Mesenchymal stem cell (in vitro differentiated cells and primary cell): ENCODE measurements at regions not wholly inside any gene's neighbourhood (a gene's known extent, or its start where the extent isn't known, plus 50 kb on each side); places are given as distances from the start of the nearest gene placed in this dataset.
A peak's percentile ranks its signal among the peaks of the same experiment; 100 is the strongest.

Source experiments
- DNase-seq: peaks from one replicate; pipeline ENCODE4 v3.0.0-alpha.2; 2013
- H2AFZ ChIP-seq: one replicate; pipeline ENCODE4 v1.6.1; 2013; ENCODE audit warnings: low read depth, mild to moderate bottlenecking, control low read depth, inconsistent platforms, low read length, moderate library complexity
- H2AK5ac ChIP-seq: 2 replicates; pipeline ENCODE4 v1.6.1; 2013; ENCODE audit warnings: low read length, moderate library complexity, mild to moderate bottlenecking, inconsistent platforms; ENCODE audit not compliant: severe bottlenecking
- H2BK120ac ChIP-seq: one replicate; pipeline ENCODE4 v1.6.1; 2013; ENCODE audit warnings: low read depth, mild to moderate bottlenecking, inconsistent platforms, low read length, moderate library complexity
- H2BK12ac ChIP-seq, 2 experiments: one replicate each; pipeline ENCODE4 v1.6.1; 2013; ENCODE audit warnings: inconsistent platforms in 2 of 2, low read length in 2 of 2, mild to moderate bottlenecking in 2 of 2, moderate library complexity in 2 of 2, control low read depth in 1 of 2
- H2BK15ac ChIP-seq: one replicate; pipeline ENCODE4 v1.6.1; 2013; ENCODE audit warnings: mild to moderate bottlenecking, low read depth, inconsistent platforms; ENCODE audit not compliant: poor library complexity, severe bottlenecking
- H2BK5ac ChIP-seq: 2 replicates; pipeline ENCODE4 v1.6.1; 2013; ENCODE audit warnings: low read depth, mild to moderate bottlenecking, low read length, control low read depth, inconsistent platforms; ENCODE audit not compliant: poor library complexity, severe bottlenecking
- H3K14ac ChIP-seq, 2 experiments: one replicate each; pipeline ENCODE4 v1.6.1; 2013; ENCODE audit warnings: inconsistent platforms in 2 of 2, low read length in 2 of 2, control low read depth in 1 of 2, mild to moderate bottlenecking in 1 of 2, moderate library complexity in 1 of 2
- H3K18ac ChIP-seq, 2 experiments: one replicate each; pipeline ENCODE4 v1.6.1; 2013; ENCODE audit warnings: inconsistent platforms in 2 of 2, low read length in 2 of 2, control low read depth in 1 of 2, low read depth in 1 of 2, mild to moderate bottlenecking in 1 of 2
- H3K23ac ChIP-seq, 2 experiments: one replicate each; pipeline ENCODE4 v1.6.1; 2013; ENCODE audit warnings: inconsistent platforms in 2 of 2, low read length in 2 of 2, mild to moderate bottlenecking in 2 of 2, moderate library complexity in 2 of 2, control low read depth in 1 of 2
- H3K27ac ChIP-seq: 2 replicates; pipeline ENCODE4 v1.5.1; 2013; ENCODE audit warnings: mild to moderate bottlenecking, moderate library complexity, low read length, control low read depth, inconsistent platforms; ENCODE audit not compliant: poor library complexity, severe bottlenecking
- H3K27me3 ChIP-seq, 2 experiments: 2 replicates each; pipeline versions ENCODE4 v1.6.1 to v1.7.0; 2013; ENCODE audit warnings: low read length in 2 of 2, mild to moderate bottlenecking in 2 of 2, moderate library complexity in 2 of 2, control low read depth in 1 of 2, inconsistent platforms in 1 of 2; ENCODE audit not compliant: control insufficient read depth in 1 of 2, insufficient read depth in 1 of 2
- H3K36me3 ChIP-seq, 2 experiments: 2 replicates each; pipeline versions ENCODE4 v1.6.1 to v1.7.0; 2013; ENCODE audit warnings: low read length in 2 of 2, control low read depth in 1 of 2, inconsistent platforms in 1 of 2, low read depth in 1 of 2, mild to moderate bottlenecking in 1 of 2; ENCODE audit not compliant: insufficient read depth in 2 of 2, control insufficient read depth in 1 of 2
- H3K4ac ChIP-seq, 2 experiments: one replicate each; pipeline ENCODE4 v1.6.1; 2013; ENCODE audit warnings: inconsistent platforms in 2 of 2, low read length in 2 of 2, mild to moderate bottlenecking in 2 of 2, moderate library complexity in 2 of 2, control low read depth in 1 of 2, low read depth in 1 of 2
- H3K4me1 ChIP-seq: 2 replicates; pipeline ENCODE4 v1.6.1; 2013; ENCODE audit warnings: low read depth, low read length, control low read depth; ENCODE audit not compliant: control insufficient read depth, insufficient read depth
- H3K4me2 ChIP-seq: 2 replicates; pipeline ENCODE4 v1.6.1; 2013; ENCODE audit warnings: low read length, mild to moderate bottlenecking, inconsistent platforms; ENCODE audit not compliant: poor library complexity, severe bottlenecking
- H3K4me3 ChIP-seq, 2 experiments: 2 replicates each; pipeline versions ENCODE4 v1.5.1 to v1.7.0; 2013; ENCODE audit warnings: low read length in 2 of 2, mild to moderate bottlenecking in 2 of 2, control low read depth in 1 of 2, low read depth in 1 of 2; ENCODE audit not compliant: insufficient read depth in 1 of 2
- H3K79me1 ChIP-seq: replicated peaks from 2 replicates; pipeline ENCODE4 v1.6.1; 2013; ENCODE audit warnings: mild to moderate bottlenecking, control low read depth, low read length, inconsistent platforms; ENCODE audit not compliant: poor library complexity, severe bottlenecking
- H3K9ac ChIP-seq: 2 replicates; pipeline ENCODE4 v1.7.0; 2013; ENCODE audit warnings: mild to moderate bottlenecking, low read length, moderate library complexity
- H3K9me3 ChIP-seq: 2 replicates; pipeline ENCODE4 v1.7.0; 2013; ENCODE audit warnings: mild to moderate bottlenecking, low read length; ENCODE audit not compliant: control insufficient read depth
- H4K8ac ChIP-seq: one replicate; pipeline ENCODE4 v1.6.1; 2013; ENCODE audit warnings: inconsistent platforms, mild to moderate bottlenecking, low read length, moderate library complexity
- H4K91ac ChIP-seq: one replicate; pipeline ENCODE4 v1.6.1; 2013; ENCODE audit warnings: mild to moderate bottlenecking, low read length, inconsistent platforms
- WGBS: methylation state at CpG from one replicate; pipeline ENCODE4 v1.1.7; 2013; ENCODE audit warnings: mixed read lengths; 5-methylcytosine and 5-hydroxymethylcytosine counted together

- Histone ChIP-seq H2AFZ (no peak overlapping the region), H3K23ac (no peak overlapping the region), H3K9me3 (no peaks in the 10 kb centered on the region), H3K27me3 (peaks cover 32 to 48% of the 10 kb centered on the region in 2 experiments), H2AK5ac (no peak overlapping the region), H3K4me1 (peaks cover 2% of the 10 kb centered on the region), H3K18ac (no peak overlapping the region), H3K9ac (no peak overlapping the region), H2BK15ac (no peak overlapping the region), H3K27ac (no peak overlapping the region), H3K4ac (no peak overlapping the region), H2BK5ac (no peak overlapping the region), H3K36me3 (no peaks in the 10 kb centered on the region), H3K4me3 (no peak overlapping the region), H3K79me1 (no peaks in the 10 kb centered on the region), H3K14ac (no peak overlapping the region), H4K8ac (no peak overlapping the region), H2BK120ac (no peak overlapping the region), H2BK12ac (no peak overlapping the region), H3K4me2 (no peak overlapping the region), H4K91ac (no peak overlapping the region)
- WGBS: 67% methylated on average over 3 of the region's 3 CpGs
- no peak for DNase-seq
These were observed 149.8 kb upstream of the PCBD1 start for GRCh38 chr10:71038091-71038633.

DNA sequence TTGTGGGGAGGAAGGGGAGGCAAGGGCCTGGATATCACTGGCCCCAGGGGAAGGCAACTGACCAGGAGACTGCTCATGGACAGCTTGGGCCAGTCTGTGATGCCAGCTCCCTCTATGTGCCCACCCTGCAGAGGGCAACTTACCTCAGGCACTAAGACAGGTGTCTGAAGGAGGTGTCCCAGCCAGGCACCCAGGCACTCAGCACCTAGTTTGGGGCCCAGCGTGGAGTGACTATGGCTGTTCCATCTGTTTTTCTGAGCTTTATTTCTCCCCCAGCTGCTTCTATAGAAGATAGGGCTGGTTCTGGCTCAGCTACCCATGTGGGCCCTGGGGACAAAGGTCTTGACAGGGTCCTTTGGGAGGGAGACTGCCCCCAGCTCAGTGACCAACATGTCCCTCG, 150.6 kb upstream of the PCBD1 start:
- H3K14ac ChIP-seq: peak overlapping the region in 1 of 2 experiments; percentile 64
- no peak overlapping the region for H3K27ac ChIP-seq
- no peak overlapping the region for H2BK120ac ChIP-seq
- no peak overlapping the region for H3K18ac ChIP-seq
- no peak overlapping the region for H2BK15ac ChIP-seq
- no peaks in the 10 kb centered on the region for H3K79me1 ChIP-seq
- no peak overlapping the region for H3K4ac ChIP-seq
- H2BK5ac ChIP-seq: no peak overlapping the region
- 92% methylated on average over 2 of the region's 2 CpGs for WGBS
- H3K9ac ChIP-seq: no peak overlapping the region
- no peak overlapping the region for H4K91ac ChIP-seq
- H3K4me2 ChIP-seq: no peak overlapping the region
- no peak overlapping the region for H3K23ac ChIP-seq
- no peak overlapping the region for H3K4me3 ChIP-seq
- no peak overlapping the region for H2BK12ac ChIP-seq
- no peak overlapping the region for H2AFZ ChIP-seq
- H2AK5ac ChIP-seq: no peak overlapping the region
- no peak for DNase-seq
- H4K8ac ChIP-seq: no peak overlapping the region
- H3K36me3 ChIP-seq: no peaks in the 10 kb centered on the region
- H3K9me3 ChIP-seq: no peaks in the 10 kb centered on the region
- H3K4me1 ChIP-seq: no peaks in the 10 kb centered on the region
- peaks cover 30 to 52% of the 10 kb centered on the region in 2 experiments for H3K27me3 ChIP-seq

DNA sequence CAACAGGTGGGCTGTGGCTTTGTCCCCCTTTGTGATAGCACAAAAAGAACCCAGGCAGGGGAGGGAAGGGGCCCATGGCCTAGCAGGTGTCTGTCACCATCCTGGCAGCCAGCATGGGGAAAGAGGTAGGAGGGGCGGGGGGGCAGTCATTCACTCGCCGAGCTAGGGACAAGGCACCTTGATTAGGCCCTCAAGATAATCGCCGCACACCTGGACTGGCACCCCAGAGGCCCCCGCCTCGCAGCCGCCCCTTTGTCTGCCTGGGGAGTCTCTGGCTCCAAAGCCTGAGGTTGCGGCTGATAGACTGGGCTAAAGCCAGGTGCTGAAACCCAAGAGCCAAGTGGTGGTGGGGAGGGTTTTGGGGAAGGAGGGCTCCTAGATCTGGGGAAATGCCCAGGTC, 151.2 kb upstream of the PCBD1 start:
- H3K18ac ChIP-seq: no peak overlapping the region
- H2AK5ac ChIP-seq: no peak overlapping the region
- 89% methylated on average over 9 of the region's 9 CpGs for WGBS
- no peak overlapping the region for H2BK15ac ChIP-seq
- H3K9ac ChIP-seq: no peak overlapping the region
- H3K23ac ChIP-seq: no peak overlapping the region
- no peak overlapping the region for H3K14ac ChIP-seq
- H3K4me3 ChIP-seq: no peak overlapping the region
- DNase-seq: no peak
- no peaks in the 10 kb centered on the region for H3K4me1 ChIP-seq
- H3K4me2 ChIP-seq: no peak overlapping the region
- no peak overlapping the region for H2BK5ac ChIP-seq
- no peak overlapping the region for H3K4ac ChIP-seq
- H3K27ac ChIP-seq: no peak overlapping the region
- H4K91ac ChIP-seq: no peak overlapping the region
- H2BK12ac ChIP-seq: no peak overlapping the region
- H3K79me1 ChIP-seq: no peaks in the 10 kb centered on the region
- H2BK120ac ChIP-seq: no peak overlapping the region
- H3K9me3 ChIP-seq: no peaks in the 10 kb centered on the region
- H3K36me3 ChIP-seq: no peaks in the 10 kb centered on the region
- H2AFZ ChIP-seq: no peak overlapping the region
- H3K27me3 ChIP-seq: peaks cover 30 to 58% of the 10 kb centered on the region in 2 experiments
- no peak overlapping the region for H4K8ac ChIP-seq

DNA sequence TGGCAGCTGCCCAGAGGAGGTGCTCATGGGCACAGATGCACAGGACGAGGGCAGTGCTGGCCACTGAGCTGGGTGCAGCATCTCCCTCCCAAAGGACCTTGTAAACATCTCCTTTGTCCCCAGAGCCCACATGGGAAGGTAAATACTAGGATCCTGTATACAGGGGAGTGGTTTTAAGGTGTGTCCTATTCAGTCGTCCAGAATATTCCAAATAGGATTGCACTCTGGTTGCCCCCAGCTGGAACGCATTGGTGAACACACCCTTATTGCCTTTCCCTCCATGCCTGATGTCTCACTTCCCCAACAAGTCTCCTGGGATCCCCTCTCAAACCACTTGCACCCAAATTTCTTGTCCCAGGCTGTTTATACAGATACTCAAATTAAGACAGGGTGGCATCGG, 152.0 kb upstream of the PCBD1 start:
- WGBS: 78% methylated on average over 4 of the region's 4 CpGs
- Histone ChIP-seq H4K8ac (no peak overlapping the region), H3K4me1 (no peaks in the 10 kb centered on the region), H2BK5ac (no peak overlapping the region), H2BK12ac (no peak overlapping the region), H4K91ac (no peak overlapping the region), H3K4me3 (no peak overlapping the region), H3K14ac (no peak overlapping the region), H3K18ac (no peak overlapping the region), H2AFZ (no peak overlapping the region), H3K4me2 (no peak overlapping the region), H2AK5ac (no peak overlapping the region), H3K9me3 (no peaks in the 10 kb centered on the region), H3K23ac (no peak overlapping the region), H3K36me3 (no peaks in the 10 kb centered on the region), H2BK120ac (no peak overlapping the region), H3K9ac (no peak overlapping the region), H2BK15ac (no peak overlapping the region), H3K27ac (no peak overlapping the region), H3K79me1 (no peaks in the 10 kb centered on the region), H3K27me3 (peaks cover 35 to 64% of the 10 kb centered on the region in 2 experiments), H3K4ac (no peak overlapping the region)
- no peak for DNase-seq
